Activated CD4-positive, CD25-positive, alpha-beta regulatory T cell (primary cell): ENCODE measurements at regions not wholly inside any gene's neighbourhood (a gene's known extent, or its start where the extent isn't known, plus 50 kb on each side); places are given as distances from the start of the nearest gene placed in this dataset.

Experiments
- DNase-seq, 4 experiments: peaks; one replicate each; lab custom pipeline; 2025; lab: John Stamatoyannopoulos, UW

GRCh38 chr1:50292276-50292675 is 131.0 kb downstream of the DMRTA2 start:
- no peak for DNase-seq

- DNase-seq, result no peak
Observed at GRCh38 chr1:50289495-50289894, 133.7 kb downstream of the DMRTA2 start.

DNA sequence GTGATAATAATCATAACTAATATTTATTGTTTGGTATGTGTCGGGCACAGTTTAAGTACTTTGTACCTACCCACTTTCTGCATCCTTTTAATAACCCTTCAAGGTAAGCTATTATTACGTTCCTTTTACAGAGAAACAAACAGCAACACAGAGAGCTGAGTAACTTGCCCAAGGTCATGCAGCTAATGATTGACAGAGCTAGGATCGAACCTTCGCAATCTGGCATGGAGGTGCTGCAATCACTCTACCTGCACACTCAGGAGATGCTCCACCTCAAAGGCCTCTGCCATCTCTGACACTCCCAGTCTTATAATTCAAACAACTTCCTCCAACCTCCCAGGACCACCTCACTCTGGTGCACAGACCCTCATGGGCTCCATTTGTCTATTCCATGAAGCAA is 137.2 kb downstream of the DMRTA2 start:
- DNase-seq, result no peak

DNA sequence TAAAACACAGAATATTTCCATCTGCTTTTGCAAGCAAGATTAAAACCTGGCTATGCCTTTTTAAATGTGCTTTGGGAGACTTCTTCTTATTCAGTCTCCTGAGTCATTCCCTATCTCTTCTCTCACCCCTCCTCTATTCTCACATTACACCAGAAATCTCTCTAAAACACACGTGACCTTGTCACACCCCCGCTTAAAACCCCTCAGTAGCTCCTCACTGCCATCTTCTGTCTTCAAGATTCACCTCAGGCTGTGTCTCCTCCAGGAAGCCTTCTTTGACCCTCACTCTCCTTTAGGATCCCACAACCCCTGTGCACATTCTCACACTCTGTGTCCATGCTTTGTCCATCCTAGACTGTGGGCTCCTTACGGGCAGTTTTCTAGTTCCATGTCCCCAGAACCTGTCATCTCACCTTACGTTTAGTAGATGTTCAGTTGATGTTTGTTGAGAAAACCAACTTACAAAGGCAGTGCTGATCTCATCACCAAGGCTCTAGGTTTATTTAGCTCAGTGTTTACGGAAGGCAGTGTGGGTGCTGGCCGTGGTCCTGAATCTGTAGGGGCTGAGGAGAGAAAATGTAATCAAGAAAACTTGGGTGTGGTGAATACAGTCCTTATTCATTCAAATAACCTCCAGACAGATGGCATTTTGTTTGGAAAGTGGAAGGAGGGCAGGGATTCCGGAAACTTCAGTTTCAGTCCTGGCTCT is 143.5 kb downstream of the DMRTA2 start:
- DNase-seq, result no peak

GRCh38 chr1:50278961-50279360 is 144.3 kb downstream of the DMRTA2 start:
- no peak for DNase-seq

- no peak for DNase-seq
Observed at GRCh38 chr1:50278410-50278809, 144.8 kb downstream of the DMRTA2 start.

GRCh38 chr1:50275566-50275965 is 147.7 kb downstream of the DMRTA2 start:
- DNase-seq, result no peak

DNA sequence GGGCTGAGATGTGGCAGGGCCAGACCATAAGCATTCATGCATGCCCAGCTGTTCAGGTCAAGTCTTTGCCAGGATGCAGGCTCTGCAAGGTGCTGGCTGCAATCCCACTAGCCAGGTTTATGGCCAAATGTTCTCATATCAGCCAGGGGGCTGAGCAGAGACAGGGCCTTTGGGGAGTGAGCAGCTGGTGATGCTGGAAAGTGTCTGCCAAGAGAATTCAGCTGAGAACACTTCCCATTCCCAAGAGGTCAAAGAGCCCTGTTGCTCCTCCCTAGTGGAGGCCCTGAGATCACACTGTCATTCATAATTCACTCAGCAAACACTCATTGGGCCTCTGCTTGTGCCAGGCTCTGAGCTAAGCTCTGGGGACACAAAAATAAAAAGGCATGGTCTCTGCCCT is 150.3 kb downstream of the DMRTA2 start:
- no peak for DNase-seq

GRCh38 chr1:50271968-50272578 is 151.2 kb downstream of the DMRTA2 start:
- DNase-seq, result no peak

GRCh38 chr1:50271337-50271736 is 151.9 kb downstream of the DMRTA2 start:
- DNase-seq, result no peak

- DNase-seq, result no peak
Observed at GRCh38 chr1:50270926-50271325, 152.3 kb downstream of the DMRTA2 start.

- no peak for DNase-seq
Observed at GRCh38 chr1:50268049-50268448, 155.2 kb downstream of the DMRTA2 start.

DNA sequence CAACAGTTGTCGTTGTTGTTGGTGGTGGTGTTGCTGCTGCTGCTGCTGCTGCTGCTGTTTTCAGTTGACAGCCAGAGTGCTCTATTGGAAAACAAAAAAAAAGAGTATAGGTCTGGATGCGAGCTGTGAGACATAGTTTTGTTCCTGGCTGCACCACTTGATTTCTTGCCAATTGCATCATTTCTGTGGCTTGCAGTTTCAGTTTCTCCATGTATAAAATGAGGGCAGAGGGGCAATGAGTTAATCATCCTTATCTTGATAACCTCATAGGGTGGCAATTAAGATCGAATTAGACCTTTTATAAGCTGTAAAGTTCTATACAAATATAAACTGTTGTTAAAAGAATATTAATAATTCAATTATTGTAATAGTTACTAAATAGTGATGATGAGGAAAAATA is 156.7 kb downstream of the DMRTA2 start:
- DNase-seq, result no peak

DNA sequence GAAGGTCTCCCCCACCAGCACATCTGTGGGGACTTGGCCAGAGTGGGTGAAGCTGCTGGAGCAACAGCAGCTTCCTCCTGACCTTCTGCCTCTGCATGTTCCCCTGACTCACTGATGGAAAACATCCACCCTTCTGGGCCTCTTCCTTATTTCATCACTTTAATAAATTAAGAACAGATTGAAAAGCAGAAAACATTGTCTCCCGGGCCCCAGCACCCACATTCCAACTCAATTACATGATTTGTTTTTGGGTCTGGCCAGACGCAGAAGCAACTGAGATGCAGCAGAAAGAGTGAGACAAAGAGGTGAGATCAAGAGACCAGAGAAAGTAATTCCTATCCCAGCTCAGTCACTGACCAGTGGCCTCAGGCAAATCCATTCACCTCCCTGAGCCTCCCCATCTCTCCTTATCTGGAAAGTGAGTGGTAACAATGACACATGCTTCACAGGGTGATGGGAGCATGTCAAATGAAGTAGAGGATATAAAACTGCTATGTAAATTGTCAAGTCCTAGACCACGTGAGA is 157.1 kb downstream of the ELAVL4 start:
- no peak for DNase-seq

GRCh38 chr1:50264590-50264989 is 155.9 kb downstream of the ELAVL4 start:
- no peak for DNase-seq

GRCh38 chr1:50262436-50262835 is 153.7 kb downstream of the ELAVL4 start:
- DNase-seq, result no peak

- DNase-seq, result no peak
Observed at GRCh38 chr1:50261951-50262350, 153.2 kb downstream of the ELAVL4 start.

DNA sequence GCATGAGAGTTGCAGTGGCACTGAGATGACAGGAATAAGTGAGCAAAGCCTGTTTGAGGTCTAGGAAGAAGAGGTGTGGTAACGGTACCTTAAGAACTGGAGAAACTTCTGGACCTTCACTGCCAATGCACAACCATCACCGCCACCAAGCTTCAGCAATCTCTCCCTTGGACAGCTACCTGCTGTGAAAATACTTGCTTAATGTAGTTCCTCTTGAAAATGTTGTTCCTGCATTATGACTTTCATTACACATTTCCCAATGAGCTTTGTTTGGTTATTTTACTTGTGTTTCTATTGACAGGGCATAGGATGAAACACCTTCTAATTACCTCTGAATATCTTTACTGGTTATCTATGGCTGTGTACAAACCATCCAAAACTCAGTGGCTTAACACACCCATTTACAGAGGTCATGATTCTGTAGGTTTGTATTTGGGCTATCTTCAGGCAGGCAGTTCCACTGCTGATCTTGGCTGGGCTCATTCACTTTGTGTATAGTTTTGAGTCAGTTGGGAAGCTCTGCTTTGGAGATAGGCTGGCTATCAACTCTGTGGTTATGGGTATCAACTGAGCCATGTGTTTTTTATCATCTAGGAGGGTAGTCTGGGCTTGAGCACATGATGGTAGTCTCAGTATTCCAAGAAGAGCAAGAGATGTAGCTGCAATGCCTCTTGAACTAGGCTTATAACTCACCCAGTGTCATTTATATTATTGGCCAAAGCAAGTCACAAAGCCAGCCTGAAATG is 149.4 kb downstream of the ELAVL4 start:
- no peak for DNase-seq

DNA sequence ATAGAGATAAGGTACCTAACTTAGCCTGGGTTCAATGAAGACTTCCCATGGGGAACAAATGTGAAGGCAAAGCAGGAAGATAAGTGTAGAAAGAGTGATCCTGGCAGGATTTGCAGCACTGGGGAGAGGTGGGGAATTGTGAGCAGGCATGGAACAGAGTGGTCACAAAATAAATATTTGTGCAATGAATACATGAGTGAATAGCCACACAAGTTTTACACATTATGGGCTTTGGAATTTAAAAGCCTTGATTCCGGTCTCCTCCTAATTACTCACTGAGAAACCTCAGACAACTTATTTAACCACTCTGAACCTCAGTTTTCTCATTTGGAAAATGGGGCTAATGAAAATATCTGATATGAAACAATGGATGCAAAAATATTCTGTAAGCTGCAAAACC is 148.3 kb downstream of the ELAVL4 start:
- no peak for DNase-seq
